DOHH2 (cell line): ENCODE measurements at regions not wholly inside any gene's neighbourhood (a gene's known extent, or its start where the extent isn't known, plus 50 kb on each side); places are given as distances from the start of the nearest gene placed in this dataset.

Experiments
- CTCF ChIP-seq: fragments of 200-600 bp; sonication (generic); IDR thresholded peaks from one replicate; pipeline ENCODE4 v1.5.1; 2014; ENCODE audit warnings: antibody characterized with exemption, mild to moderate bottlenecking, low read depth, low read length; ENCODE audit not compliant: poor library complexity, severe bottlenecking
- EZH2phosphoT487 ChIP-seq: fragments of 200-600 bp; sonication (generic); IDR thresholded peaks from 2 replicates; pipeline ENCODE4 v1.6.1; 2017; ENCODE audit warnings: borderline replicate concordance, mild to moderate bottlenecking, antibody characterized with exemption, low read length, moderate library complexity, mixed read lengths

- no peak for TF ChIP-seq CTCF
- no peak for TF ChIP-seq EZH2phosphoT487
Measured at GRCh38 chr7:130818056-130818455, 84.0 kb upstream of the KLF14 start.
